Transverse colon (tissue), 4 donors: ENCODE measurements at regions not wholly inside any gene's neighbourhood (a gene's known extent, or its start where the extent isn't known, plus 50 kb on each side); places are given as distances from the start of the nearest gene placed in this dataset.

Experiments
- EP300 ChIP-seq: sonication (generic); formaldehyde crosslinking; IDR thresholded peaks from one replicate; pipeline ENCODE4 v1.6.1; 2017; ENCODE audit warnings: antibody characterized with exemption, low read depth
- POLR2A ChIP-seq: fragments of 450-650 bp; IDR thresholded peaks from one replicate; pipeline ENCODE4 v1.6.1; 2016; ENCODE audit warnings: antibody characterized with exemption, mild to moderate bottlenecking, moderate library complexity
- POLR2AphosphoS5 ChIP-seq, 3 donors: sonication (generic); formaldehyde crosslinking; IDR thresholded peaks; one replicate each; pipeline ENCODE4 v1.6.1; 2016; ENCODE audit warnings: antibody characterized with exemption in 3 of 3
- TF ChIP-seq, protein P1 (sequence below), 5 experiments: fragments of 200-600 bp in 3 of 5; fragments of 450-650 bp in 2 of 5; sonication (generic) in 3 of 5; IDR thresholded peaks; 1 replicate in 2 of 5; 2 replicates in 3 of 5; pipeline ENCODE4 v1.5.1; 2016 to 2017; ENCODE audit warnings: antibody characterized with exemption in 5 of 5, inconsistent platforms in 3 of 5, mild to moderate bottlenecking in 2 of 5, moderate library complexity in 1 of 5

GRCh38 chr20:9919271-9920014 is 80.6 kb upstream of the PAK5 start:
- TF ChIP-seq, protein P1, sequence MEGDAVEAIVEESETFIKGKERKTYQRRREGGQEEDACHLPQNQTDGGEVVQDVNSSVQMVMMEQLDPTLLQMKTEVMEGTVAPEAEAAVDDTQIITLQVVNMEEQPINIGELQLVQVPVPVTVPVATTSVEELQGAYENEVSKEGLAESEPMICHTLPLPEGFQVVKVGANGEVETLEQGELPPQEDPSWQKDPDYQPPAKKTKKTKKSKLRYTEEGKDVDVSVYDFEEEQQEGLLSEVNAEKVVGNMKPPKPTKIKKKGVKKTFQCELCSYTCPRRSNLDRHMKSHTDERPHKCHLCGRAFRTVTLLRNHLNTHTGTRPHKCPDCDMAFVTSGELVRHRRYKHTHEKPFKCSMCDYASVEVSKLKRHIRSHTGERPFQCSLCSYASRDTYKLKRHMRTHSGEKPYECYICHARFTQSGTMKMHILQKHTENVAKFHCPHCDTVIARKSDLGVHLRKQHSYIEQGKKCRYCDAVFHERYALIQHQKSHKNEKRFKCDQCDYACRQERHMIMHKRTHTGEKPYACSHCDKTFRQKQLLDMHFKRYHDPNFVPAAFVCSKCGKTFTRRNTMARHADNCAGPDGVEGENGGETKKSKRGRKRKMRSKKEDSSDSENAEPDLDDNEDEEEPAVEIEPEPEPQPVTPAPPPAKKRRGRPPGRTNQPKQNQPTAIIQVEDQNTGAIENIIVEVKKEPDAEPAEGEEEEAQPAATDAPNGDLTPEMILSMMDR (IDR thresholded peaks at IDR 0.05), result no peak
- TF ChIP-seq POLR2A (no peak), EP300 (no peak), POLR2AphosphoS5 (IDR thresholded peaks at IDR 0.05) (no peak)
